IPS DF 4.7 (cell line): ENCODE measurements at regions not wholly inside any gene's neighbourhood (a gene's known extent, or its start where the extent isn't known, plus 50 kb on each side); places are given as distances from the start of the nearest gene placed in this dataset.

Experiments used
- DNase-seq: peaks from one replicate; pipeline ENCODE4 v3.0.0-alpha.2; 2013; ENCODE audit warnings: low spot score; ENCODE audit errors: extremely low read depth

DNA sequence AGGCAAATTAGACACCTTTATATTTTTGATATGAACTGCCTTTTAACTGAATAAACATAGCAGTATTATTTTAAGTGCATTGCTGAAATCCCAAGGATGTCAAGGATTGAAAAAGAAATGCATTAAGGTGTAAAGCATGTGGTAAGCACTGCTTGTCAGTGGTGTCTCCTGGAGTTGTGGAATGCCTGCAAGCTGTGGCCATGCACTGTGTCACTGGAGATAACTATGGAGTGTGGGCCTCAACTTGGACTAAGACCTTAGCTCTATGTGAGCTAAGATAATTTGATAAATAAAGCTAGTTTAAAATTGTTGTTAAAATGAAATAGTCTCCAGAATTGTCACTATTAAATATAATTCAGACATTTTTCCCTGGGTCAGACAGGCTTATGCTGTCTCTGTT is 156.6 kb upstream of the OPRM1 start:
- no peak for DNase-seq

DNA sequence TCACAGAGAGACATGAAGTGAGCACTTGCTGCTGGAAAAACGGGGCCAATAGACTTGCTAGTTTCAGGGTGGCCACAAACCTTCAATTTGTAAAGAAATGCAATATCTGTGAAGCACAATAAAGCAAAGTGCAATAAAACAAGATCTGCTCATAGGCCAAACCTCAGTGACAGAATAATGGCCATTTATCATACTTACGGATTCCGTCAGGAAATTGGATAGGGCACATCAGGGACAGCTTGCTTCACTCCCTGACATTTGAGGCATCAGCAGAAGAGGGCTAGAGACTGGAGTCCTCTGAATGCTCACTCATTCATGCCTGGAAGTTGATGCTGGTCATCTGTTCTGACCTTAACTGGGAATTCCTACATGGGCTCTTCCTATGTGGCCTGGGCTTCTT is 165.5 kb upstream of the OPRM1 start:
- no peak for DNase-seq

- no peak for DNase-seq
Observed at GRCh38 chr6:153872946-153873345, 166.1 kb upstream of the OPRM1 start.

DNA sequence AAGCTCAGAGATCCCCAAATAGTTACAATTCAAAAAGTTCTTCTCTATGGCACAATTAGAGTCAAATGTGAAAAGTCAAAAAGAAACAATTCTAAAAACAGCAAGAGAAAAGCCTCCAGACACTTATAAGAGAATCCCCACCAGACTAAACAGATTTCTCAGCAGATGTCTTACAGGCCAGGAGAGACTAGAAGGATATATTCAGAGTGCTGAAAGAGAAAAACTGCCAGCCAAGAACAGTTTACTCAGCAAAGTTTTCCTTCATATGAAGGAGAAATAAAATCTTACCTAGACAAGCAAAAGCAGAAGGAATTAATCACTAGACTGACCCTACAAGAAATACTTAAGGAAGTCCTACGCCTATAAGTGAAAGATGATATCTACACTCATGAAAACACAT is 176.1 kb upstream of the OPRM1 start:
- DNase-seq = no peak

GRCh38 chr6:153862139-153862538 is 176.9 kb upstream of the OPRM1 start:
- DNase-seq = no peak

- no peak for DNase-seq
Observed at GRCh38 chr6:153858529-153858928, 180.5 kb upstream of the OPRM1 start.

GRCh38 chr6:153856929-153857376 is 182.1 kb upstream of the OPRM1 start:
- no peak for DNase-seq

DNA sequence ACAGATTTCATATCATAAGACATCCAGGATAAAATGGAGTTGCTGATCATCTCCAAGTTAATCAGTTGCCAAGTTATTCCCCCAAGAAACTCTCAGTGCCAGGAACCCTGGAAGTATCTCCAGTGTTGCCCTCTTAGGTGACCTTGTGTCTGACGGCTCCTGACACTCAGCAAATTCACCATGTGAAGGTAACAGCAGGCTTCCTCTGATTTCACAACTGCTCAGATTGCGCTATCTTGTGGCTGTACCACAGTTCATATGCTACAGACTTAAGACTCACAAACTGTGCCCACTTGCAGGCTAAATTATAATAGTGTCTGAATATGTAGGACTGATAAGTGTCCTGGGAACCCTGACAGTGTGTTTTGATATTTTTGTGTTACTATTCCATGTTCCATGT is 186.6 kb upstream of the OPRM1 start:
- DNase-seq = no peak

DNA sequence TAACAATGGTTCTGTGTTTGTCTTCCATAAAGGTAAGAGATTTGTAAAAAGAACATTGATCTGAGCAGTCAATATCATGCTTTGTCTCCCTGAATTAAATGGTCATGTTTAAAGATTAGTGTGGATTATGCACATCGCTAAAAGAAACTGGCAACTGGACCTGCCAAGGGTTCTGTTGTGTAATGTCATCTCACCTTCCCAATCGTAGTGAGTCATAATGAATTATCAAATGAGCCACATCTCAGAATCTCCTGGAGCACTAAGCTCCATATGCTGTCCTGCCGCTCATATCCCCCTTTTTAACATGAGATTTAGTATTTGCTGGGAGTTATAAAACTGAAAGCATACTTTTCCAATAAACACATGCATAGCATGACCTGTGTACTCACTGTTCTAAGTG is 187.0 kb upstream of the OPRM1 start:
- no peak for DNase-seq

GRCh38 chr6:153849072-153849779 is 189.8 kb upstream of the OPRM1 start:
- no peak for DNase-seq

DNA sequence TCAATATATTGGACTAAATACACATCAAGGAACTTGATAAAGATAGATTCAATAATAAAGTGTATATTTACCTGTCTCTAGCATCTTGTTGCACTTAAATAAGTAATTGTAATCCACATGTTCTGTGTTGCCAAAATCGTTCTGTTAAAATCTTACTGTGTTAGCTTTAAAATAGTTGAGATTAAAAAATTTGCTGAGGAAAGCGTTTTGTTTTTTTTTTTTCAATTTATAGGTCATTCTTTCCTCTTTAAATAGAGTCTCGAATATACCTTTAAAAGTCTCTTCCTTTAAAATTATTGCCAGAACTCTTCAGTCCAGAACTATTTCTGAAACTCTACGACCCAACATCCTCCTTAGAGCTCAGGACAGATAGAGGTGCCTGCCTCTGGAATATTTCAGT is 195.6 kb upstream of the OPRM1 start:
- no peak for DNase-seq

DNA sequence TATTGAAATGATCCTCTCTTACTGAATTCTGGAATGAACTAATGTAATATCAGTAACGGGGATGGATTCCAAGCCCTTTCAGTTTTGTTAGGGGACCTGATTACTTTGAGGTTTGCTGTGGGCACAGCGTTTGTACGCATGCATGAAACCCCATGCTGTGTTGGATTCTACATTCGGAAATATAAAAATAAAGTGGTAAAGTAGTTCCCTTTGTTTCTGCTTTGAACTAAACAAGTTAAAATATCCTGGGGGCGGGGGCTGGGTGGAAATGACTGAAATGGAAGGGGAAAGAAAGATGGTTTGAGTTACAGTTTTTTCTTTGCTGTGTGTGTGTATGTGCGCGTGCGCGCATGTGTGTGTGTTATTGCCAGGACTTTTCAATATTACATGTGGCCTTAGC is 196.5 kb upstream of the OPRM1 start:
- DNase-seq = no peak

DNA sequence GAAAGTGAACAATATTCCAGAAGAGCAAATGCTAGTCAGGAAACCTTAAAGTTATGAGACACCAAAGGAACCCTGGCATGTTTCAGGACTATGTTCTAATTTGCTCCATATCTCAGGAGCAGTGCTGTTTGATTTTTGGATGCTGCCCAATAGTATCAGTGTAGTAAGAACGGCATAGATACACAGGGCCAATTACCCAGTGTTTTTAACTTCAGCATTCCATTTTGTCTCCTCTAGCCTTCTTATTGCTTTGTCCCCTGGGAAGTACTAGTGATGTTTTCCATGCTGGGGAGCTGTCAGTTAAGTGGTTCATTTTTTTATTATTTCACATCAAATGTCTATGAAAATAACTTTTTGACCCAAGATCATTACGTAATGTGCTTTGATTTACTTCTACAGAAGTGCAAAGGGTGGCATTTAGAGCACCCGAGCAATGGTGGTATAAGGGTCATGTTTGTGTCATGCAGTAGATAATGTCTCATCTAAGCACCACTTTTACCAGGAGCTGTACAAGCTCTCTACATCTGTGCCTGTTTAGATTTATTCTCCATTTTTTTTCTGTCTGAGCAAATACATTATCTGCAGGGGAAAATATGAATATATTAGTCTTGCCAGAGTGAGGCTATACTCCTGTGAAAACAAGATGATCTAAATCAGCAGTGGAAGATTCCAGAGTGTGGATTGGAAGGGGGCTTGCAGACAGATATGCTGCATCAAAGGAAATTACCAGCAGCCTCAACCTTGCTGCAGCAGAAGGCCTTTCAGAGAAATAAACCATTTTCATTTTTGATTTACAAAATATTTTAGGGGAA is 198.8 kb upstream of the OPRM1 start:
- no peak for DNase-seq

- DNase-seq = no peak
Observed at GRCh38 chr6:153832543-153832942, 206.5 kb upstream of the OPRM1 start.

GRCh38 chr6:153831350-153832078 is 207.5 kb upstream of the OPRM1 start:
- peak; percentile 62 for DNase-seq

- DNase-seq = no peak
Observed at GRCh38 chr6:153817173-153817572, 221.9 kb upstream of the OPRM1 start.

DNA sequence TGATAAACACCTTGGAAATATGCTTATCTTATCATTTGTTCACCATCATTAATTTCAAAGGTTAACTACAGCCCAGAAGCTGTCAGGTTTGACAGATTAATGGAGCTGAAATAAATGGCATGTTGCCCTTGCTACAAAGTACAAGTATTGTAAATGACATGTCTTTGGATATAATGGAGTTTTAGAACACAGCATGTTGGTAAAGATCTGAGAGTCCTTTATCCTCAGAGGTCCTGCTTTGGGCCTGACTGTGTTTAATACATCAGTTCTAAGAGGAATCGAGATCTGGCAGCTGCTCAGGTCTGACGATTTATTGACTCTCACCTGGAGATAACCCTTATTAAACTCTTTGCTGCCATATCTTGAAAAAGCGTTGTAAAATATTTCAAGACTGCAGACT is 222.7 kb upstream of the OPRM1 start:
- DNase-seq = no peak

GRCh38 chr6:153814136-153814535 is 224.9 kb upstream of the OPRM1 start:
- DNase-seq = no peak

DNA sequence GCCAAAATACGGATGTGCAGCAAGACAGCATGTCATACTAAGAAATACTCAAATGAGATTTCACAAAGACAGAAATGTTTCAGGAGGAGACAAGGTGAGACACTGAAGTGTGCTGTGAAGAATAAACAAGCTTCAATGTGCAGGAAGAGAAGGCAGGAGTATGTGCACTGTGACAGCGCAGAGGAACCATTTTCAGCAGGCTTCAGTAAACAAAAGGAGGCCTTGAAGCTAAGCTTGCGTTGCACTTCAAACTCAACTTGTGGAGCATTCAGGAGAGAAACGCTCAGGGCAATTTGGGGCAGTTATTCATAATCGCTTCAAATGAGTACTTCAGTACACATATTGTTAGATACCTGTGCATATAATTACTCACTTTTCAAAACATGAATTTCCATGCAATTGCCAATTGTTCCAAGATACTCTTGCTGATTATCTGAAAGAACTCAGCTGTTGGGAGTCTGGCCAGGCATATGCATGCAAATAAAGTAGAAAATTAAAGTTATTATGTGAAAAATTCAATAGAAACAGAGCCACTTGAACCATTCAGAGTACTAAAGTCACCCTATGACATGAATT is 234.2 kb upstream of the OPRM1 start:
- DNase-seq = no peak

GRCh38 chr6:153801917-153802316 is 237.1 kb upstream of the OPRM1 start:
- no peak for DNase-seq

DNA sequence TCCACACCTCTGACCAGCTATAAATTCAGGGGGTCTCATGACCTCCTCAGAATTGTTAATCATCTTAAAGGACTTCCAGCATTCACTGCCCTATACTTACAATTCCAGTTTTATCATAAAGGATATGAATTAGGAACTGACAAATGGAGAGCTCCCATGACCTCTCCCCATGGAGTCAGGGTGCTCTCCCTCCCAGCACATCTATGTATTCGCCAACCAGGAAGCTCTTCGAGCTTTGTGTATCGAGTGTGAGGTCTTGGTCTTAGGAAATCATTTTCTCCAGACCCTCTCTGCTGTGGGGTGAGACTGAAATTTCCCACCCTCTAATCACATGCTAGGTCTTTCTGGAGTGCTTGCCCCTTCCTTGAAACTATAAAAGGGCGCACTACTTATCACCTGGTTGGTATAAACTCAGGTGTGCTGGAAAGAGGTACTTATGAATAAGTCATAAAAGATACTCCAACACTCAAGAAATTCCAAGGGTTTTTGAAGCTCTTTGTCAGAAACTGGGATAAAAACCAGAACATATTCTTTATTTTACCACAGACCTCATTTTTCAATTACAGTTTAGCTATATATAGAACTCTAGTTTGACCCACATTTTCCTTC is 238.4 kb upstream of the OPRM1 start:
- DNase-seq = no peak
